GM19238 (cell line): ENCODE measurements at regions not wholly inside any gene's neighbourhood (a gene's known extent, or its start where the extent isn't known, plus 50 kb on each side); places are given as distances from the start of the nearest gene placed in this dataset.

ENCODE experiments used
- DNase-seq: peaks from one replicate; pipeline ENCODE4 v3.0.0; 2011; ENCODE audit warnings: low spot score; ENCODE audit not compliant: insufficient read length

DNA sequence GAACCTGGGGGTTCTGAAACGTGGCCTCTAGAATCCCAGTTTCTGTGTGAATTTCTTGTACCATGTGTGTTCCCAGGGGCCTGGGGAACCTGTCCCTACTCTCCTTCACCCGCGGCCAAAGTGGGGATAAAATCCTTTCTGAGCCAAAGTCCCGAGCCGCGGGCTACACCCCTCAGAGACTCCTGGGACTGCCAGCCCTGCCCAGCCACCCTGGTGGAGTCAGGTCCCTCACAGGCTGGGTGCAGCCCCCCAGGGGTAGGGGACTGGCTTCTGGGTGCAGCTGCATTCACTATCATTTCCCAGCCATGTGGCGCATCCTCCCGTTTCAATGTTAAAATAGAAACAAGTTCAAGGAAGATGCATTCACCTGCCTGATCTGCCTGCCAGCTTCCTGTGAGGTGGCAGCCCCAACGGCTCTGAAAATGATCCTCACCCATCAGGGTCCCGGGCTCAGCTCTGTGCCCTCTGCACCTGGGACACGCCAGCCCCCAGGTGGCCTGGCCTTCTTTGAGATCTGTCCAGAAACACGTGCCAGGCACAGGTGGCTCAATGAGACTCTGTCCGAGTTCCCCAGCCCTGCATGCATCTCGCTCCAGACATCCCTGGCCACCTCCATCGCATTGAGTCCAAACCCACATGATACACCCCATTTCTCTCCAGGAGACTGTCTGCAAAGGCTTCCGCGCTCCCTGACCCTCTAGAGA lies 338.8 kb downstream of the CTTN start:
- DNase-seq, result no peak

DNA sequence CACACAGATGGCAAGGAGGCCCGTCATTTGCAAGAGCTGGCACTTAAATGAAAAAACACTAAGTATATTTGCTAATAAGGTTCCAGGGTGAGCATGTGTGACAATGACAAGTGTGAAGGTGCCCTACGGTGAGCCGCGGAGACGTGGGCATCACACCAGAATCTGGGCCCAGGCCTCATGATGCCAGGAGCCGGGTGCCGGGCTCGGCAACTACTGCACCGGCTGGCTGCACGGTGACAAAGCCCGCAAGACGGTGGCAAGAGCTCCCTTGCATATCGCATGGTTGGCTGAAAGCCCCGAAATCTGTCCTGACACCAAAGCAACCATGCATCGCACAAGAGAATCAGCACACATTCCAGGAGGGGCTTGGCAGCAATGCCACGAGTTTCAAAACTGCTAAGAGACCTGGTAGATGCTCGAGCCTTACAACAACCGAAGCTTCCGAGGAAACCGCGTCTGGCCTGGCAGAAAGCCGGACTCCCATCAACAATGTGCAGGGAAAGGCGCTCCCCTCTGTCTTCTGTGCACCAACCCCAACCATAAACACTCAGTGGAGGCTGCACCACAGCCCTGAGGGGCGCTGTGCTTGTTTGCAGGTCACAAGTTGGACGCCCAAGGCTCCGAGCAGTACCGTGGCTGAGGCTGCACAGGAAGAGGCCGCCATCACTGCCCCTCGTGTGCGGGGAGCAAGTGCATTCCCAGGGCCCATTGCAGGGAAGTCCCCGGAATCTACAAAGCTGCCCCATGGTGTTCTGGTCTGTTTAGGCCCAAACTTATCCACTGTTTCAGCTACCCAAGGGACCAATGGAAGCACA lies 339.7 kb downstream of the CTTN start:
- DNase-seq, result no peak

DNA sequence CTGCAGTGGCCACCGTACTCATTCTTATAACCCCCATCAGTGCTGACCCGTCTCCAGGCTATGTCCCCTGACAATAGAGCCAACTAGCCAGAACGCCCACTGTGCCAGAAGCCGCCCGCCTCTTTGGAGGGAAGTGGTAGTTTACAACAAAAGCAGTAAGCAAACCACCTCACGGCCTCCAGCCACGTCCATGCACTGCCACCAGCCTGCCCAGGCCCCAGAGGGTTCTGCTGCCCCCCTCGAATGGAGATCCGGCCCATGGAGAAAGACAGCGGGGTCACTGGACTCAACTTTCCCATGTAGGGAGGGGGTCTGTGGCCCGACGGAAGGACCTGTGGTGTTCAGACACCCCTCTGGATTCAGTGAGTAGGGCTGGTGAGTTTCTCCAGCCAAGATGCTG lies 340.3 kb downstream of the CTTN start:
- DNase-seq, result no peak

DNA sequence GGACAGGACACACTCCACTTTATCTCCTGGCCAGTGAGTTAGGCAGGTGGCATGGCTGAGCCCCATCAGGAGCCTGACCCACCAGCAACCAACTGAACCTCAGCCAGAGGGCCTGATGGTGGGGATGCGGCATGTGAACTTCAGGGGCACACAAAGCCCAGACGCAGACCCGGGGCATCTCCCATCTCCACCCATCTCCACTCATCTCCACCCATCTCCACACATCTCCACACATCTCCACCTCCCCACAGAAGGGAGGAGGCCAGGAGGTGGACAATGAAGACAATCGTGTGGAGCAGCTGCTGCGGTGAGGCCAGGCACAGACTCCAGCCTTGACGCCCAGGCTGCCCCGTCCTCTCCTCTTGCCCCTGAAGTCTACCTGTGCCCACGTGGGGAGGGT lies 340.8 kb downstream of the CTTN start:
- DNase-seq, result no peak

- no peak for DNase-seq
Measured at GRCh38 chr11:70739811-70740487, 341.6 kb downstream of the CTTN start.

- no peak for DNase-seq
Measured at GRCh38 chr11:70740488-70740851, 342.1 kb downstream of the CTTN start.

DNA sequence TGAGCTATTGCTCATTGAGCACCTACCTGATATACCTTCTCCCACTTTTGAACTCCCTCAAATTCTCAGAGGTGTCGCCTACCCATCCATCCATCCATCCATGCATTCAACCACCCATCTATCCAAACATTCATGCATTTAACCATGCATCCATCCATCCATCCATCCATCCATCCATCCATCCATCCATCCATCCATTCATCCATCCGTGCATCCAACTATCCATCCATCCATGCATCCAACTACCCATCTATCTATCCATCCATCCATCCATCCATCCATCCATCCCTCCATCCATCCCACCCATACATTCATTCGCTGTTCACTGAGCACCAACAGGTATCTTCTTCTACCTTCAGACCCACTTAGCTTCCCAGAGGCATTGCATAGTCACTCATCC lies 342.8 kb downstream of the CTTN start:
- no peak for DNase-seq

GRCh38 chr11:70742553-70743291 lies 344.4 kb downstream of the CTTN start:
- no peak for DNase-seq

DNA sequence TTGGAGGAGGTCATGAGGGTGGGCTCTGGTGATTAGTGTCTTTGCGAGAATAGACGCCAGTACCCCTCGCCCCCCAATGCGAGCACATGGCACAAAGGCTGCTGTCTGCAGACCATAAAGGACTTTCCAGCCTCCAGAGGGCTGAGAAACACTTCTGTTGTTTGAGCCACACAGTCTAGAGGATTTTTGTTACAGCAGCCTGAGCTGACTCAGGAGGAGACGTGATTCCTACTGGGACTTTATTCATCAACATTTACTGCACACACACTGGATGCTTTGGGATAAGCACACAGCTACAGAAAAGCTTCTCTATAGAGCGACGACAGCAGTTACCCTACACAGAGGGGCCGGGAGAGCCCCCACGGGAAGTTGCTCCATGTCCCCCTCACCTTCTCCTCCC lies 345.0 kb downstream of the CTTN start:
- DNase-seq, result no peak

DNA sequence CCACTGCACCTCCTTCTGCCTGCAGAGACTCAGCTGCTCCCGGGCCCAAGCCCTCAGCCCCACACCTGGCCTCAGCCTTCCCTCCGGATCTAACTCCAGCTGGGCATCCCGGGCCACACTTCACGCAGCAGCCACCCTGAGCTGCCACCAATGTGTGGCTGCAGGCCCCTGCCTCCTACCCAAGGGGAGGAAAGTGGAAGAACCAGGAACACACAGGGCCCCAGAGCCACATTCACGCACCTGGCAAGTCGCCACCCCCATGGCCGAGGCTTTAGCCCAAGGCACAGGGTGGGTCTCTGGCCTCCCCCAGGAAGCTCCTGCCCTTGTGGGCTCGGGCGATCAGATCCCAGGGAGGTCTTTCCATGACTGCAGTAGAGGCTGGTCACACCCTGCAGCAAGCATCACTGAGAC lies 345.6 kb downstream of the CTTN start:
- no peak for DNase-seq

- DNase-seq, result no peak
Measured at GRCh38 chr11:70744396-70745185, 346.3 kb downstream of the CTTN start.

GRCh38 chr11:70745451-70745850 lies 347.1 kb downstream of the CTTN start:
- no peak for DNase-seq

DNA sequence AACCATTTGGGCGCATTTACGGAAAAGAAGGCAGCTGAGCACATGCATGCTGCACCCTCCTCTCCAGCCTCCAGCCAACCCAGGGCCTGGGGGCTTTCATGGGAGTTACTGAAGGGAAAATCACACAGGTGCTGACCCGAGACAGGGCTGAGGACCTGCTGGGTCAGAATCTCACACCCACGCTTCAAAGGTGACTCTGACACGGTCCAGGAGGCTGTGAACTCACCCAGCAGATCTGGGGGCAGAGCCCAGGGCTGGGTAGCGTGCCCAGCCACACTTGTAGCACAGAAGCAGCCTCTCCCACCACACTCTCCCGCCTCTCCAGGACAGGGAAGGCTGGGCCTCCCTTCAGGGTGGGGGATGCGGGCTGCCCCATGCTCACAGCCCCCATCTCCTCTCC lies 347.6 kb downstream of the CTTN start:
- no peak for DNase-seq

DNA sequence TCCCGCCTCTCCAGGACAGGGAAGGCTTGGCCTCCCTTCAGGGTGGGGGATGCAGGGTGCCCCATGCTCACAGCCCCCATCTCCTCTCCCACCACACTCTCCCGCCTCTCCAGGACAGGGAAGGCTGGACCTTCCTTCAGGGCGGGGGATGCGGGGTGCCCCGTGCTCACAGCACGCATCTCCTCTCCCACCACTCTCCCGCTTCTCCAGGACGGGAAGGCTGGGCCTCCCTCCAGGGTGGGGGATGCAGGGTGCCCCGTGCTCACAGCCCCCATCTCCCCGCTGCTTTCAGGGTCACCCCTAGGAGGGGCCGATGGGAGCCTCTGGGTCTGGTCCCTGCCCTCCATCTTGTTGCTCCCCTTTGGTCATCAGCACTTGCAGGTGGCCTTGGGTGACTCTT lies 348.0 kb downstream of the CTTN start:
- DNase-seq, result no peak

DNA sequence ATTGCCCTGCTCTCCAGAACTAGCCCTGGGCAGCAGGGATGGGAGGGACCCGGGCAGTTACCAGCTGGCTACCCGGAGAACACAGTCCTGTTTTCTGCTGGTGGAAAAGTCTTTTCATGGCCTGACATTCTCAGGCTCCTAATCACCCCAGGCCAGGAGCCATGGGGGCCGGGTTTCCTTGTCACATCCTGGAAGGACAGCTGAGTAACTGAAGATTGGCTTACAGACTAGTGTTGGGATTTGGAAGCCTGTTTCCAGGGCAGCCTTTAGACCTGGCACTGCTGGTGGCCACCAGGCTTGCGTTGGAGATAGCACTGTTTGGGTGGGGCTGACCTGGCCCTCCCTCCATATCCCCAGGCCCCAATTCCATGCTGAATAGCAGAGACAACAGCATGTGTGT lies 349.0 kb downstream of the CTTN start:
- no peak for DNase-seq

DNA sequence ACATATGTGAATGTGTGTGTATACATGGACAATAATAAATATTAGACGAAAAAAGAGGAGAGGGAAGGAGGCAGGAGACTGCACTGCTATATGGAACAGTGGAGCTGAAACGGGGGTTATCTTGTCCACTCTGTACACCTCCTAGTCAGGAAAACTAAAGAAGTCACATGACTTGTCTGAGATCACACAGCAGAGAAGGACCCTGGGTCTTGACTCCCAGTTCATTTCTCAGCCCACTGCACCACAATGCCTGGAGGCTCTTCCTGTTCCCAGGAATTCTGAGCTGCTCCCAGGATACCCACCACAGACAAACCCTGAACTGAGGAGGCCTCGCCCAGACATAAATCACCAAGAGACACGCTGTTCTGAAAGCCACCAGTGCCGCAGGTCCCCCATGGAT lies 349.6 kb downstream of the CTTN start:
- DNase-seq, result no peak

- DNase-seq, result no peak
Measured at GRCh38 chr11:70751142-70751734, 352.9 kb downstream of the CTTN start.

DNA sequence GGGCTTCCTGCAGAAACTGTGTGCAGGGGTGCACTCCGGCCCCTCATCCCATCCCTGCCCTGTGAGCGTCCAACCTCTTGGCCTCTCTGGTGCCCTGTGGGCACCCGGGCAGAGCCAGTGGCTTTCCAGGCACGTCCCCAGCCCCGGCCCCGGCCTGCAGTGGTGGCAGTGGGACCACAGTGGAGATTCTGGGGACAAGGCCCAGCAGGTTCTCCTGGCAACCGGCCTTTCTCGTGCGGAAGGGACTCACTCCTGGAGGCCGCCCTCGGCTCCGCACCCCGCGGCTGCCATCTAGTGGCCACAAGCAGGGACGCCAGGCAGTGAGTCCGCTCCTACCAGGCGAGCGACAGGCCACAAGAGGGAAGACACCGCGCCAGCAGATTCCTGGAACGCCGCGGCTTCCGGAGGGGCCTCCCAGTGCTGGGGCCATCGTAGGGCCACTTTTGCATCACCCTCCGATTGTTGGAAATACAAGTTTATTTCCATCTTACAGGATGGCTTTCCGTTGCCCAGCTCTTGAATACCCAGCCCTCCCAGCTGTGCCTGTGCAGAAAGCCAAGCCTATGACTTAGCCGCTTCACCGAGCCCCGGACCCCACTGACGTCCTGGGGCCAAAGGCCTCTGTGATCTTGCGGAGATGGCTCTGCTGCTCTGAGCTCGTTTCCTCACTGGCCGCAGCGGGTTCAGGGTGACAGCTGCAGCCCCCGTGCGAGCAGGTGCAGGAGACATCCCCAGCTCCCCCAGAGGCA lies 357.3 kb downstream of the CTTN start:
- DNase-seq, result peak; percentile 86

DNA sequence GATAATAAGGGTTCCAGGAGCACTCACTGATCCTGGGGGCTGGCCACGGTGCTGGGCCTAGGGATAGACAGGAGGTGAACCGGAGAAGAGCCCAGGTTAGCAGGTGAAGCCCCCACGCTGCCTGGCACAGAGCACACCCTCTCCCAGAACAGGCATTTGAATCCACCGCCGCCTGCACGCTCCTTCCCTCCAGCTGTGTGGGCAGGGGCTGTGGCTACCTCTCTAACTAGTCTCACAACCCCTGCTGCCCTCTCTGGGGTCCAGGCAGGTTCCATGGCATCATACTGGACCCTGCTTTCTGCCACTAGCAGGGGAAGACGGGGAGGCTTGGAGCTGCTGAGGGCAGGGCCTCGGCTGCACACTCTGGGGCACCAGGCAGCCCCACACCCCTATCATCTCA lies 358.0 kb downstream of the CTTN start:
- no peak for DNase-seq

DNA sequence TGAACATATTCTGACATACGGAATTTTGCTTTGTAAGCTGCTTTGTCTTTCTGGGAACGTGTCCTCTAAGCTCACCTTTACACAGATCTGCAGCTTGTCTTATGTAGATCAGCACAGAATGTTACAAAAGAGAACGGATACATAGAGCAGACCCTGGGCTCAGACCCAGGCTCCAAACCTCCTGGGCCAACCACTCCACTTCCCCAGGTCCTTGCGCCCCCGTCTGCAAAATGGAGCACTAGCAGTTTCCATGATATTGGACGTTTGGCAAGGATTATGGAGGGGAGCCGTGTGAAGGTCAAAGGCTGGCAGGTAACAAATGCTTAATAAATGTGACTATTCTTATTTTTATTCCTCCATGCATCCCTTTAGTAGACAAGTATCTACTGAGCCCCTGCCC lies 358.4 kb downstream of the CTTN start:
- no peak for DNase-seq
